Activated T-cell treated with anti-CD3 and anti-CD28 coated beads, Interleukin-2, amount 50 U/mL, for 24 hours (primary cell): ENCODE measurements at regions not wholly inside any gene's neighbourhood (a gene's known extent, or its start where the extent isn't known, plus 50 kb on each side); places are given as distances from the start of the nearest gene placed in this dataset.

ENCODE experiments used
- DNase-seq: peaks from one replicate; pipeline ENCODE4 v3.0.0-alpha.2; 2020
- H3K27ac Mint-ChIP-seq: 2 replicates; pipeline ENCODE4 v1.8.0; 2020; ENCODE audit warnings: mild to moderate bottlenecking, mixed read lengths
- H3K27me3 Mint-ChIP-seq: 2 replicates; pipeline ENCODE4 v1.8.0; 2020; ENCODE audit warnings: mixed read lengths
- H3K36me3 Mint-ChIP-seq: 2 replicates; pipeline ENCODE4 v1.8.0; 2020; ENCODE audit warnings: low read depth, mixed read lengths
- H3K4me1 Mint-ChIP-seq: 2 replicates; pipeline ENCODE4 v1.8.0; 2020; ENCODE audit warnings: low read depth, mixed read lengths
- H3K4me3 Mint-ChIP-seq: 2 replicates; pipeline ENCODE4 v1.8.0; 2020; ENCODE audit warnings: mild to moderate bottlenecking, moderate library complexity, mixed read lengths
- H3K9me3 Mint-ChIP-seq: 2 replicates; pipeline ENCODE4 v1.8.0; 2020; ENCODE audit warnings: mixed read lengths

DNA sequence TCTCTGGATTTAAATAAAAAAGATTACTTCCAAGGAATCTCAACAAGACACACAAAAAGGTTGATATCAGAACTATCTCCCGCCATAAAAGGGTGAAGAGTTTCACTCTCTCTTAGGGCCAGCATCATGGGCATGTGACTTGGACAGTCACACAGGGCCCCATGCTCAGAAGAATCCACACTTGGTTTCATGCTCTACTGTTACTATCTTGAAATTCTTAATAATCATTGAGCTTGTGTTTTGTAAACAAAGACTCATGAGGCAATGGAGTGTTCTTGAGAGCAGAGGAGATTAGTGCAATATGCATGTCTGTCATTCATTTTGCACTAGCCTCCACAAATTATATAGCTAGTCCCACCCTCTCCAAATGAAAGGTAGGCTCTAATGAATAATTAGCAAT lies 58.4 kb downstream of the HMHB1 start:
- Mint-ChIP-seq H3K4me3 (no peak overlapping the region), H3K36me3 (no peaks in the 10 kb centered on the region), H3K27ac (no peak overlapping the region), H3K27me3 (no peaks in the 10 kb centered on the region), H3K9me3 (no peaks in the 10 kb centered on the region), H3K4me1 (no peaks in the 10 kb centered on the region)
- DNase-seq, result no peak

DNA sequence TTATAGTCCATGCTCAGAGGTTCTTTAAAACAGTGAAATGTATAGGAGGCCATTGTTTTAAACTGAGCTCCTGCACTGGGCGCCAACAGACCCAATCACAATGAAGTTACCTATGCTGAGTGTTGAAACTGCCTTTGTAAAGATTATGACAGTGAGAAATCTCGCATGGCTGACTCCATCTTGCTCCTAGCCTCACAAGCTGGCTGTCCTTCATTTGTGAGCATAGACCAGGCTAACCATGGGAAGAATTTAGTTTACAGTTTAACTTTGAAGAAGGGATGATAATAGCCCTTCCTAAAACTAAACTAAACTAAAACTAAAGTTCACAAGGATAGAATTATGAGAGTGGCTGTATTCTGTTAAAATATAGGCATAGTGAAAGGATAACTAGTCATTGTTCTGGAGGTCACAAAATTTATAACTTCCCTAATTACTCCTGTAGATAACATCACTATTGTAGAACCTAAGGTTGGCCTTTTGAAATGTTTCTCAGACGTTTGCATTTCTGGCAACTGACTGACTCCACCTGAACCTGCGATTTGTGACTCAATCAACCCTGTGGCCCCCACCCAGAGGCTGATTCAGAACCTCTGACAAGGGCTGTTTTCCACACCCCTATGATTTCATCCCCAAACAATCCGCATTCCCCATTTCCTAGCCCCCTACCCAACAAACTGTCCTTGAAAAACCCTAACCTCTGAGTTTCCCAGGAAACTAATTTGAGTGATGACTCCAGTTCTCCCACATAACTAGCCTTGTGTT lies 59.1 kb downstream of the HMHB1 start:
- no peak overlapping the region for H3K4me3 Mint-ChIP-seq
- no peak for DNase-seq
- H3K4me1 Mint-ChIP-seq, result no peaks in the 10 kb centered on the region
- no peaks in the 10 kb centered on the region for H3K9me3 Mint-ChIP-seq
- no peaks in the 10 kb centered on the region for H3K36me3 Mint-ChIP-seq
- H3K27me3 Mint-ChIP-seq, result no peaks in the 10 kb centered on the region
- H3K27ac Mint-ChIP-seq, result no peak overlapping the region

- Mint-ChIP-seq H3K9me3 (no peaks in the 10 kb centered on the region), H3K36me3 (no peaks in the 10 kb centered on the region), H3K4me1 (no peaks in the 10 kb centered on the region), H3K27ac (no peak overlapping the region), H3K27me3 (no peaks in the 10 kb centered on the region), H3K4me3 (no peak overlapping the region)
- no peak for DNase-seq
Observed at GRCh38 chr5:143871672-143872071, 59.7 kb downstream of the HMHB1 start.

- H3K4me3 Mint-ChIP-seq, result no peak overlapping the region
- H3K4me1 Mint-ChIP-seq, result no peaks in the 10 kb centered on the region
- H3K36me3 Mint-ChIP-seq, result no peaks in the 10 kb centered on the region
- H3K27me3 Mint-ChIP-seq, result no peaks in the 10 kb centered on the region
- H3K27ac Mint-ChIP-seq, result no peak overlapping the region
- no peaks in the 10 kb centered on the region for H3K9me3 Mint-ChIP-seq
- DNase-seq, result no peak
Observed at GRCh38 chr5:143874312-143874711, 62.4 kb downstream of the HMHB1 start.

DNA sequence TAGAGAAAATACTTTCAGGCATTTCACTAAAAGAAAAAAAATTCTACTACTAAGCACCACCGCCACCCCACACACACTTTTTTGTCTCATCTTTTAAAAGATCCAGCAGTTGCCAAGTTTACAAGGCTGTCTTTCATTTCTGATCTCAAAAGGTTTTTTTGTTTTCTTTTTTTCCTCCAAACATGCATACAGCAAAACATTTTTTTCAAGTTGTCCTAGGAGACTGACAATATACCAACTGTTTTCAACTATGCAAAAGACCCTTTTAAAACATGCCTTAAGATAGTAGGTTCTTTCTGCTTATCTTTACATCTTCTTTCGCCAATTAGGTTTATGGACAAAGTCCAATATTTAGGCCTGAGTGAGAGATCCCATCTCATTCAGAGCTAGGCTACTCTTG lies 65.2 kb downstream of the HMHB1 start:
- no peaks in the 10 kb centered on the region for H3K4me1 Mint-ChIP-seq
- H3K27me3 Mint-ChIP-seq, result no peaks in the 10 kb centered on the region
- H3K4me3 Mint-ChIP-seq, result no peak overlapping the region
- no peaks in the 10 kb centered on the region for H3K9me3 Mint-ChIP-seq
- H3K27ac Mint-ChIP-seq, result no peak overlapping the region
- DNase-seq, result no peak
- H3K36me3 Mint-ChIP-seq, result no peaks in the 10 kb centered on the region

- Mint-ChIP-seq H3K4me1 (no peaks in the 10 kb centered on the region), H3K36me3 (no peaks in the 10 kb centered on the region)
Observed at GRCh38 chr5:143878430-143878829, 66.5 kb downstream of the HMHB1 start.

DNA sequence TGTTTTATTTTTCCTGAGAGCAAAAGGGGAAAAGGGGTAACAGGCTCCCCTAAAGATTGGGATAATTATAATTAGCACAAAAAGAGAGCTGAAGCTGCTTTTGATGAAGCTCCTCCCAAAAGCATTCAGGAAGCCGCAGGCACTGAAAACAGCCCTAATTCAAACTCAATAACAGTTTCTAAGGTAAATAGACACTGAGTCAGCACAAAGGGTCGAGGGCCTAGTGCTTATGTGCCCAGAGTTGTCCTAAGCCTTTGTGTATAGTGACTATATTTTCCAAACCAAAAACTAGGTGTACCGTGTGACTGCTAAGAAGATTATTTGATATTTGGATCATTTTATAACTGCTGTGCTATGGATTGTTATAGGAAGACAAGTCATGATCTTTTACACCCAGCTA lies 67.7 kb downstream of the HMHB1 start:
- H3K36me3 Mint-ChIP-seq, result no peaks in the 10 kb centered on the region
- no peaks in the 10 kb centered on the region for H3K4me1 Mint-ChIP-seq
- no peak for DNase-seq
- no peaks in the 10 kb centered on the region for H3K27me3 Mint-ChIP-seq
- H3K4me3 Mint-ChIP-seq, result no peak overlapping the region
- no peaks in the 10 kb centered on the region for H3K9me3 Mint-ChIP-seq
- no peak overlapping the region for H3K27ac Mint-ChIP-seq

More at GRCh38 chr5:143878430-143878829, 66.5 kb downstream of the HMHB1 start:
- H3K4me3 Mint-ChIP-seq, result no peak overlapping the region
- H3K27me3 Mint-ChIP-seq, result no peaks in the 10 kb centered on the region
- no peak overlapping the region for H3K27ac Mint-ChIP-seq
- DNase-seq, result no peak
- no peaks in the 10 kb centered on the region for H3K9me3 Mint-ChIP-seq

GRCh38 chr5:143880178-143880577 lies 68.2 kb downstream of the HMHB1 start:
- no peak for DNase-seq
- Mint-ChIP-seq H3K27ac (no peak overlapping the region), H3K27me3 (no peaks in the 10 kb centered on the region), H3K9me3 (no peaks in the 10 kb centered on the region), H3K36me3 (no peaks in the 10 kb centered on the region), H3K4me1 (no peaks in the 10 kb centered on the region), H3K4me3 (no peak overlapping the region)

- no peaks in the 10 kb centered on the region for H3K36me3 Mint-ChIP-seq
- no peaks in the 10 kb centered on the region for H3K9me3 Mint-ChIP-seq
- H3K4me1 Mint-ChIP-seq, result no peaks in the 10 kb centered on the region
- no peak for DNase-seq
- H3K27me3 Mint-ChIP-seq, result no peaks in the 10 kb centered on the region
- H3K27ac Mint-ChIP-seq, result no peak overlapping the region
- no peak overlapping the region for H3K4me3 Mint-ChIP-seq
Observed at GRCh38 chr5:143882520-143882919, 70.6 kb downstream of the HMHB1 start.

- no peaks in the 10 kb centered on the region for H3K27me3 Mint-ChIP-seq
- H3K4me1 Mint-ChIP-seq, result no peaks in the 10 kb centered on the region
- no peak for DNase-seq
- no peaks in the 10 kb centered on the region for H3K9me3 Mint-ChIP-seq
- H3K36me3 Mint-ChIP-seq, result no peaks in the 10 kb centered on the region
- no peak overlapping the region for H3K4me3 Mint-ChIP-seq
- no peak overlapping the region for H3K27ac Mint-ChIP-seq
Observed at GRCh38 chr5:143886096-143886495, 74.1 kb downstream of the HMHB1 start.

- H3K9me3 Mint-ChIP-seq, result no peaks in the 10 kb centered on the region
- H3K4me3 Mint-ChIP-seq, result no peak overlapping the region
- no peaks in the 10 kb centered on the region for H3K27me3 Mint-ChIP-seq
- H3K36me3 Mint-ChIP-seq, result no peaks in the 10 kb centered on the region
- H3K4me1 Mint-ChIP-seq, result no peaks in the 10 kb centered on the region
- DNase-seq, result no peak
- H3K27ac Mint-ChIP-seq, result no peak overlapping the region
Observed at GRCh38 chr5:143886651-143887638, 75.0 kb downstream of the HMHB1 start.

DNA sequence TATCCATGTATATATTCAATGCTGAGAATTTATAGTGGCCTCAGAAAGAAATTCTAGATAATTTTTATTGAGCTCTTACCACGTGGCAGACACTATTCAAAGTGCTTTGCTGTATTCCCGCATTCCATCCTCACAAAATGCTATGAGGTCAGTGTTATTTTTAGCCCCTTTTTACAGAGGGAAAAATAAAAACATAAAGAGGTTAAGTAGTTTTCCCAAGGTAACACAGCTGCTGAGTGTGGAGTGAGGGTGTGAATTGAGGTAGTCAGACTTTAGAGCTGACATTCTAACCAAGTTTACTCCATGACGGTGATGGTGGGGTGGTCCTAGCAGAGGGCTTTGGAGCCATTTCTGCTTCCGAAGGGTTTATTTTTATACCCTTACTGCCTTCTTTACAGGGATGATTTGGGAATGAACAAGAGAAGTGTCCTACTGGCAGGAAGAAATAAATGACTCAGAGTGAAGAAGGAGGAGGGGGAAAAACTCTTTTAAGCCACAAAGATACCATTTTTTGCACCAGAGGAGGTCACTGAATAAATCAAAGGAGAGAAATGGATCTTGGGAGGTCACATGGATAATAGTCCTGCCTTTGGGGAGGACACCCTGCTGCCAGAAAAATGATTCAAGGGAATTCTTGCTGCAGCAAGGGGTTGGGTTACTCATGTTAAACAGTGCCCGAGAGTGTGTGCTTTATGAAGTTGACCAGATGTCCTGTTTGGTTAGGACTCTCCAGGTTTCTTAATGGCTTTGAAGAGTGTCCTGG lies 76.1 kb downstream of the HMHB1 start:
- DNase-seq, result no peak
- Mint-ChIP-seq H3K27me3 (no peaks in the 10 kb centered on the region), H3K9me3 (no peaks in the 10 kb centered on the region), H3K4me1 (no peaks in the 10 kb centered on the region), H3K4me3 (no peak overlapping the region), H3K27ac (no peak overlapping the region), H3K36me3 (no peaks in the 10 kb centered on the region)

DNA sequence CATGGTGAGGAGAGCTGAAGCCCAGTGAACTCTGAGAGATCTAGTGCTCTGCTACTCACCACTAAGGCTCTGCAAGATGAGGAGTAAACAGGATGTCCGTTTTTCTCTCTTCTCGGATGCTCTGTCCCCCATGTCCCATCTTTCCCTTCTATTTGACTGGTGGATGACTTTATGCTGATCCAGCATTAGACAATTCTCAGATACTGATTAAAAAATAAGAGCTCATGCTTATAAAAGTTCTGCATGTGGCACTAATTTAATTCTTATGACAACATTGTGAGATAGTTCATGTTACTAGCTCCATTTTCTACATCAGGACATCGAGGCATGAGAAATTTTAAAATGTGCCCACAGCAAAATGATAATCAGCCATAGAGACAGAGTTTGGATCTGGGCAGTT lies 77.0 kb downstream of the HMHB1 start:
- Mint-ChIP-seq H3K27me3 (no peaks in the 10 kb centered on the region), H3K4me3 (no peak overlapping the region), H3K4me1 (no peaks in the 10 kb centered on the region), H3K9me3 (no peaks in the 10 kb centered on the region), H3K36me3 (no peaks in the 10 kb centered on the region), H3K27ac (no peak overlapping the region)
- DNase-seq, result no peak

DNA sequence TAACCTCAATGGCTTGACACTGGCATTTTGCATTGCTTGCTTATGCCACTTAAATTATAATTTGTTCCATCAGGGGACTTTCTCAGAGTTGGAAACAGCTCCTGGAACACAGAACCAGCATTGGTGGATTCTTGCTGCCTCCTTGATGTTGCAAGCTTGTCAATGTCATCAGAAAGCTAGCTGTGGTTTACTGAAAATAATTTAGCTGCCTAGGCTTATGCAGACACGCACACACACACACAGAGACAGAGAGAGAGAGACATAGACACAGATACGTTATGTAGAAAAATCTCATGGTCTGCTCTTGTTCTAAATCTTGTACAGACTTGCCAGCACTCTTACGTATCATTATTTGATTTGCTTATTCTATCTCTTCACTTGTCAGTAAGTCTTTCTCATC lies 78.0 kb downstream of the HMHB1 start:
- DNase-seq, result no peak
- Mint-ChIP-seq H3K9me3 (no peaks in the 10 kb centered on the region), H3K36me3 (no peaks in the 10 kb centered on the region), H3K4me3 (no peak overlapping the region), H3K27ac (no peak overlapping the region), H3K4me1 (no peaks in the 10 kb centered on the region), H3K27me3 (no peaks in the 10 kb centered on the region)
